H1 (cell line): ENCODE measurements at regions not wholly inside any gene's neighbourhood (a gene's known extent, or its start where the extent isn't known, plus 50 kb on each side); places are given as distances from the start of the nearest gene placed in this dataset.
A peak's percentile ranks its signal among the peaks of the same experiment; 100 is the strongest.

ENCODE experiments used
- CTCF ChIA-PET: fragments of 300-600 bp; sonication (Branson Sonifier 250); formaldehyde crosslinking; loops from one replicate; lab custom pipeline; 2021; ENCODE audit not compliant: partially characterized antibody; lab: Charles Lee
- POLR2A ChIA-PET: fragments of 300-600 bp; sonication (Branson Sonifier 250); formaldehyde crosslinking; loops from one replicate; lab custom pipeline; 2021; ENCODE audit warnings: inconsistent platforms; ENCODE audit not compliant: partially characterized antibody; lab: Charles Lee
- DNase-seq, 2 experiments: peaks; one replicate each; pipeline versions ENCODE4 v3.0.0 to v3.0.0-alpha.2; 2010 to 2022; ENCODE audit warnings: low spot score in 2 of 2, low read depth in 1 of 2, mixed read lengths in 1 of 2
- FAIRE-seq: peaks from 2 replicates; lab custom pipeline; 2011; peaks lifted over from hg19 to GRCh38; lab: Jason Lieb, UNC
- H2AFZ ChIP-seq: 2 replicates; pipeline ENCODE4 v1.8.1; 2012; ENCODE audit warnings: low read length, inconsistent platforms
- H2AK5ac ChIP-seq: 2 replicates; pipeline ENCODE4 v1.6.1; 2013; ENCODE audit warnings: low read depth, low read length
- H2BK120ac ChIP-seq: replicated peaks from 2 replicates; pipeline ENCODE3; 2013; ENCODE audit warnings: low read depth, low read length, inconsistent platforms
- H2BK12ac ChIP-seq: 2 replicates; pipeline ENCODE4 v1.6.1; 2013; ENCODE audit warnings: low read depth, low read length
- H2BK15ac ChIP-seq: 2 replicates; pipeline ENCODE4 v1.6.1; 2013; ENCODE audit warnings: low read length
- H2BK20ac ChIP-seq: 2 replicates; pipeline ENCODE4 v1.6.1; 2013; ENCODE audit warnings: low read length
- H2BK5ac ChIP-seq: 2 replicates; pipeline ENCODE4 v1.6.1; 2013; ENCODE audit warnings: low read depth, low read length
- H3K14ac ChIP-seq: 2 replicates; pipeline ENCODE4 v1.6.1; 2013; ENCODE audit warnings: inconsistent platforms; ENCODE audit not compliant: insufficient read length
- H3K18ac ChIP-seq: 2 replicates; pipeline ENCODE4 v1.6.1; 2013; ENCODE audit warnings: low read length; ENCODE audit errors: extremely low read depth
- H3K23ac ChIP-seq: 2 replicates; pipeline ENCODE4 v1.6.1; 2013; ENCODE audit warnings: inconsistent platforms; ENCODE audit not compliant: insufficient read length
- H3K23me2 ChIP-seq: 2 replicates; pipeline ENCODE4 v1.6.1; 2013; ENCODE audit warnings: low read depth, low read length
- H3K27ac ChIP-seq: 2 replicates; pipeline ENCODE4 v1.6.1; 2011; ENCODE audit warnings: low read depth, low read length, inconsistent platforms
- H3K27me3 ChIP-seq, 4 experiments: replicated peaks in 1 of 4; 1 replicate in 1 of 4; 2 replicates in 3 of 4; pipeline versions ENCODE4 v1.6.1 to v1.8.1; 2011 to 2013; ENCODE audit warnings: low read length in 3 of 4, mild to moderate bottlenecking in 3 of 4, inconsistent platforms in 2 of 4, mixed read lengths in 2 of 4, moderate library complexity in 1 of 4; ENCODE audit not compliant: control insufficient read depth in 3 of 4, insufficient read depth in 3 of 4; ENCODE audit errors: extremely low read depth in 1 of 4
- H3K36me3 ChIP-seq, 4 experiments: 2 replicates each; pipeline versions ENCODE4 v1.6.1 to v1.8.1; 2011 to 2013; ENCODE audit warnings: mild to moderate bottlenecking in 4 of 4, low read length in 3 of 4, moderate library complexity in 2 of 4, control low read depth in 1 of 4, inconsistent platforms in 1 of 4; ENCODE audit not compliant: insufficient read depth in 4 of 4, control insufficient read depth in 2 of 4
- H3K4ac ChIP-seq: replicated peaks from 2 replicates; pipeline ENCODE3; 2013; ENCODE audit warnings: low read length, low read depth, mixed read lengths, inconsistent platforms; ENCODE audit not compliant: insufficient read length
- H3K4me1 ChIP-seq, 4 experiments: replicated peaks in 1 of 4; 1 replicate in 1 of 4; 2 replicates in 3 of 4; pipeline versions ENCODE4 v1.6.1 to v1.8.1; 2011 to 2013; ENCODE audit warnings: low read length in 3 of 4, inconsistent platforms in 2 of 4, mixed read lengths in 1 of 4; ENCODE audit not compliant: insufficient read depth in 4 of 4, control insufficient read depth in 3 of 4
- H3K4me2 ChIP-seq, 2 experiments: 2 replicates each; pipeline versions ENCODE4 v1.6.1 to v1.8.1; 2011 to 2013; ENCODE audit warnings: low read depth in 2 of 2, low read length in 2 of 2, control low read depth in 1 of 2, inconsistent platforms in 1 of 2, mild to moderate bottlenecking in 1 of 2; ENCODE audit not compliant: insufficient read depth in 1 of 2
- H3K4me3 ChIP-seq, 4 experiments: fragments of 200-600, 300-600 bp in 1 of 4; sonication (generic), shearing (Covaris generic), sonication (Bioruptor Twin) in 1 of 4; 2 replicates each; pipeline versions ENCODE4 v1.5.1 to v1.8.1; 2011 to 2016; ENCODE audit warnings: low read length in 4 of 4, low read depth in 3 of 4, control low read depth in 2 of 4, inconsistent platforms in 2 of 4, mild to moderate bottlenecking in 2 of 4, mixed read lengths in 1 of 4, moderate library complexity in 1 of 4; ENCODE audit not compliant: insufficient read depth in 2 of 4; ENCODE audit errors: extremely low read depth in 1 of 4
- H3K56ac ChIP-seq: replicated peaks from 2 replicates; pipeline ENCODE3; 2013; ENCODE audit warnings: low read depth, mild to moderate bottlenecking, mixed read lengths, low read length, inconsistent platforms; ENCODE audit not compliant: insufficient read length
- H3K79me1 ChIP-seq: 2 replicates; pipeline ENCODE4 v1.6.1; 2013; ENCODE audit warnings: low read depth, low read length, control low read depth
- H3K79me2 ChIP-seq, 2 experiments: 2 replicates each; pipeline versions ENCODE4 v1.6.1 to v1.8.1; 2012 to 2013; ENCODE audit warnings: low read length in 2 of 2, mild to moderate bottlenecking in 2 of 2, inconsistent platforms in 1 of 2; ENCODE audit not compliant: insufficient read depth in 2 of 2, control insufficient read depth in 1 of 2
- H3K9ac ChIP-seq, 4 experiments: replicated peaks in 1 of 4; 1 replicate in 1 of 4; 2 replicates in 3 of 4; pipeline versions ENCODE4 v1.6.1 to v1.8.1; 2011 to 2013; ENCODE audit warnings: low read depth in 3 of 4, low read length in 3 of 4, control low read depth in 2 of 4, mild to moderate bottlenecking in 2 of 4, moderate library complexity in 2 of 4, inconsistent platforms in 1 of 4; ENCODE audit errors: extremely low read depth in 1 of 4
- H3K9me3 ChIP-seq, 2 experiments: 2 replicates each; pipeline versions ENCODE4 v1.6.1 to v1.8.1; 2012 to 2013; ENCODE audit warnings: mild to moderate bottlenecking in 2 of 2, moderate library complexity in 2 of 2, control low read depth in 1 of 2, inconsistent platforms in 1 of 2, low read depth in 1 of 2, low read length in 1 of 2, mixed read lengths in 1 of 2; ENCODE audit not compliant: insufficient read depth in 2 of 2
- H4K20me1 ChIP-seq, 2 experiments: replicated peaks in 1 of 2; 2 replicates each; pipeline versions ENCODE3 to v1.8.1; 2011 to 2013; ENCODE audit warnings: inconsistent platforms in 2 of 2, low read length in 2 of 2, mild to moderate bottlenecking in 1 of 2; ENCODE audit not compliant: insufficient read depth in 2 of 2, control insufficient read depth in 1 of 2
- H4K5ac ChIP-seq: 2 replicates; pipeline ENCODE4 v1.6.1; 2013; ENCODE audit warnings: low read length, low read depth, mixed read lengths, inconsistent platforms; ENCODE audit not compliant: insufficient read length
- H4K8ac ChIP-seq: 2 replicates; pipeline ENCODE4 v1.8.0; 2013; ENCODE audit warnings: mild to moderate bottlenecking, moderate library complexity, low read length, inconsistent platforms; ENCODE audit not compliant: insufficient read depth; ENCODE audit errors: extremely low read depth
- H4K91ac ChIP-seq: replicated peaks from 2 replicates; pipeline ENCODE3; 2013; ENCODE audit warnings: low read length, mixed read lengths, inconsistent platforms; ENCODE audit not compliant: insufficient read length
- GABPA ChIP-seq: IDR thresholded peaks from 2 replicates; pipeline ENCODE4 v1.6.1; 2011; ENCODE audit warnings: mild to moderate bottlenecking, low read length, moderate library complexity, borderline replicate concordance; ENCODE audit not compliant: insufficient read depth
- HDAC6 ChIP-seq: IDR thresholded peaks from one replicate; pipeline ENCODE4 v1.7.1; 2012; ENCODE audit warnings: low read depth, mild to moderate bottlenecking, inconsistent platforms, low read length, moderate library complexity
- PHF8 ChIP-seq: fragments of 200-600 bp; sonication (generic); conservative IDR thresholded peaks from 2 replicates; pipeline ENCODE4 v1.7.1; 2012; ENCODE audit warnings: low read depth, mild to moderate bottlenecking, inconsistent platforms, low read length, moderate library complexity
- SP2 ChIP-seq: IDR thresholded peaks from 2 replicates; pipeline ENCODE4 v1.6.1; 2012; ENCODE audit warnings: mild to moderate bottlenecking, low read length, inconsistent platforms
- TBP ChIP-seq: IDR thresholded peaks from 2 replicates; pipeline ENCODE4 v1.6.1; 2011; ENCODE audit warnings: low read depth, low read length, improper control_type of control experiment
- WGBS, 2 experiments: shearing (Covaris generic) in 1 of 2; methylation state at CpG; one replicate each; pipeline versions ENCODE4 v1.1.6 to v1.1.7; 2013 to 2015; ENCODE audit warnings: low lambda C conversion rate in 2 of 2, mixed read lengths in 2 of 2, inconsistent platforms in 1 of 2, low coverage in 1 of 2, missing lambda C conversion rate in 1 of 2; ENCODE audit not compliant: insufficient replicate concordance in 2 of 2, insufficient coverage in 1 of 2, insufficient read length in 1 of 2; ENCODE audit errors: extremely low coverage in 1 of 2, missing lambda C conversion rate in 1 of 2; 5-methylcytosine and 5-hydroxymethylcytosine counted together

- TF ChIP-seq HDAC6 (no peak), TBP (no peak), SP2 (no peak), PHF8 (no peak), GABPA (no peak)
- Histone ChIP-seq H3K27ac (no peak overlapping the region), H3K27me3 (no peaks in the 10 kb centered on the region), H2BK5ac (no peak overlapping the region), H3K23ac (no peak overlapping the region), H3K9me3 (no peaks in the 10 kb centered on the region), H3K79me1 (no peaks in the 10 kb centered on the region), H3K4me1 (peaks cover 0 to 22% (median 7%) of the 10 kb centered on the region in 4 experiments; a peak in 3 of 7 replicates), H4K20me1 (no peaks in the 10 kb centered on the region), H3K79me2 (no peaks in the 10 kb centered on the region), H3K56ac (no peak overlapping the region), H3K4me2 (peak overlapping the region in 1 of 2 experiments; percentile 68; a peak in 2 of 4 replicates), H2AK5ac (no peak overlapping the region), H3K9ac (no peak overlapping the region), H4K91ac (no peak overlapping the region), H3K14ac (no peak overlapping the region), H2BK12ac (no peak overlapping the region), H3K4ac (no peak overlapping the region), H2BK15ac (no peak overlapping the region), H3K18ac (no peak overlapping the region), H2AFZ (no peak overlapping the region), H2BK120ac (no peak overlapping the region), H3K23me2 (no peaks in the 10 kb centered on the region), H3K4me3 (peak overlapping the region in 1 of 4 experiments; percentile 38; a peak in 1 of 8 replicates), H3K36me3 (no peaks in the 10 kb centered on the region), H4K8ac (no peak overlapping the region), H2BK20ac (no peak overlapping the region), H4K5ac (no peak overlapping the region)
- POLR2A ChIA-PET, result no interaction called here
- 26% methylated on average over 1 of the region's 1 CpG; no CpG with 5 or more reads in 1 of the 2 experiments for WGBS, 2 experiments
- DNase-seq (no peak), FAIRE-seq (no peak)
- CTCF ChIA-PET, result no interaction called here
Observed at GRCh38 chr3:82424031-82424339, 662.5 kb upstream of the GBE1 start.
